Esophagus mucosa (tissue), 1 donor: ENCODE measurements at regions not wholly inside any gene's neighbourhood (a gene's known extent, or its start where the extent isn't known, plus 50 kb on each side); places are given as distances from the start of the nearest gene placed in this dataset.

Experiments used
- ATAC-seq: fragments of 200-7000 bp; cut with Tn5 transposase; one replicate; pipeline ENCODE4 v1.9.1; 2020
- donor health status: DM: yes; HTN: yes; CAD: no.

GRCh38 chr14:41403360-41403759 lies 203.3 kb upstream of the LRFN5 start:
- no peak for ATAC-seq

- no peak for ATAC-seq
Measured at GRCh38 chr14:41397926-41398325, 208.8 kb upstream of the LRFN5 start.

GRCh38 chr14:41393512-41393911 lies 213.2 kb upstream of the LRFN5 start:
- no peak for ATAC-seq

- no peak for ATAC-seq
Measured at GRCh38 chr14:41392226-41392625, 214.4 kb upstream of the LRFN5 start.

GRCh38 chr14:41389355-41389754 lies 217.3 kb upstream of the LRFN5 start:
- no peak for ATAC-seq

- no peak for ATAC-seq
Measured at GRCh38 chr14:41385797-41386196, 220.9 kb upstream of the LRFN5 start.

- no peak for ATAC-seq
Measured at GRCh38 chr14:41380017-41380416, 226.7 kb upstream of the LRFN5 start.

- no peak for ATAC-seq
Measured at GRCh38 chr14:41378526-41378925, 228.2 kb upstream of the LRFN5 start.

- no peak for ATAC-seq
Measured at GRCh38 chr14:41377932-41378331, 228.7 kb upstream of the LRFN5 start.

GRCh38 chr14:41374092-41374491 lies 232.6 kb upstream of the LRFN5 start:
- ATAC-seq = no peak

- no peak for ATAC-seq
Measured at GRCh38 chr14:41362139-41362538, 244.5 kb upstream of the LRFN5 start.

GRCh38 chr14:41360126-41360525 lies 246.6 kb upstream of the LRFN5 start:
- no peak for ATAC-seq

- ATAC-seq = no peak
Measured at GRCh38 chr14:41355866-41356265, 250.8 kb upstream of the LRFN5 start.

- ATAC-seq = no peak
Measured at GRCh38 chr14:41350476-41350875, 256.2 kb upstream of the LRFN5 start.

- no peak for ATAC-seq
Measured at GRCh38 chr14:41349289-41349910, 257.3 kb upstream of the LRFN5 start.

- ATAC-seq = no peak
Measured at GRCh38 chr14:41343857-41344256, 262.8 kb upstream of the LRFN5 start.

- ATAC-seq = no peak
Measured at GRCh38 chr14:41313196-41313595, 293.5 kb upstream of the LRFN5 start.

- no peak for ATAC-seq
Measured at GRCh38 chr14:41303506-41303905, 303.2 kb upstream of the LRFN5 start.

GRCh38 chr14:41302776-41303175 lies 303.9 kb upstream of the LRFN5 start:
- no peak for ATAC-seq

- ATAC-seq = no peak
Measured at GRCh38 chr14:41299924-41300323, 306.8 kb upstream of the LRFN5 start.

GRCh38 chr14:41298328-41298690 lies 308.4 kb upstream of the LRFN5 start:
- ATAC-seq = no peak

GRCh38 chr14:41297576-41298327 lies 308.9 kb upstream of the LRFN5 start:
- ATAC-seq = no peak

- no peak for ATAC-seq
Measured at GRCh38 chr14:41295734-41296133, 310.9 kb upstream of the LRFN5 start.

GRCh38 chr14:41289025-41289424 lies 317.7 kb upstream of the LRFN5 start:
- no peak for ATAC-seq
